Upper lobe of left lung (tissue), 4 donors: ENCODE measurements at regions not wholly inside any gene's neighbourhood (a gene's known extent, or its start where the extent isn't known, plus 50 kb on each side); places are given as distances from the start of the nearest gene placed in this dataset.

ENCODE experiments used
- CTCF ChIP-seq, 6 experiments: fragments of 450-650 bp in 4 of 6; fragments of 200-600 bp in 2 of 6; sonication (generic) in 2 of 6; IDR thresholded peaks; one replicate each; pipeline ENCODE4 v1.5.1; 2016 to 2019; ENCODE audit warnings: antibody characterized with exemption in 6 of 6
- EP300 ChIP-seq, 4 donors: sonication (generic); formaldehyde crosslinking; IDR thresholded peaks; one replicate each; pipeline ENCODE4 v1.5.1; 2017; ENCODE audit warnings: antibody characterized with exemption in 4 of 4, control low read depth in 2 of 4
- POLR2A ChIP-seq, 4 donors: fragments of 450-650 bp; IDR thresholded peaks; one replicate each; pipeline ENCODE4 v1.5.1; 2016 to 2017; ENCODE audit warnings: antibody characterized with exemption in 4 of 4, mild to moderate bottlenecking in 2 of 4
- POLR2AphosphoS5 ChIP-seq, 2 donors: sonication (generic); formaldehyde crosslinking; IDR thresholded peaks; one replicate each; pipeline ENCODE4 v1.5.1; 2017; ENCODE audit warnings: antibody characterized with exemption in 2 of 2

- TF ChIP-seq CTCF (IDR thresholded peaks at IDR 0.05) = no peak
- no peak for TF ChIP-seq POLR2AphosphoS5 (IDR thresholded peaks at IDR 0.05)
- TF ChIP-seq POLR2A (IDR thresholded peaks at IDR 0.05) = no peak
- TF ChIP-seq EP300 (IDR thresholded peaks at IDR 0.05) = no peak
Observed at GRCh38 chr3:26058901-26059321, 269.0 kb downstream of the OXSM start.
